BLaER1 treated with 17β-estradiol and CSF1 and Interleukin-3, amounts not matched to agents 10 nM and 100 nM (cell line): ENCODE measurements at regions not wholly inside any gene's neighbourhood (a gene's known extent, or its start where the extent isn't known, plus 50 kb on each side); places are given as distances from the start of the nearest gene placed in this dataset.
A peak's percentile ranks its signal among the peaks of the same experiment; 100 is the strongest.
"Not testable (repeated sequence)": the region's sequence is repeated elsewhere in the genome, so short reads cannot be mapped to it uniquely, and the experiment has no call there.

Experiments
- H3K27ac ChIP-seq, 11 experiments: shearing (Covaris generic); formaldehyde crosslinking; 2 replicates each; pipeline ENCODE4 v1.8.1; 2022
- H3K27me3 ChIP-seq, 11 experiments: shearing (Covaris generic); formaldehyde crosslinking; 2 replicates each; pipeline ENCODE4 v1.8.1; 2022
- H3K36me3 ChIP-seq, 11 experiments: shearing (Covaris generic); formaldehyde crosslinking; 2 replicates each; pipeline ENCODE4 v1.8.1; 2022
- H3K4me1 ChIP-seq, 10 experiments: shearing (Covaris generic); formaldehyde crosslinking; 2 replicates each; pipeline ENCODE4 v1.8.1; 2022
- H3K4me2 ChIP-seq, 11 experiments: shearing (Covaris generic); formaldehyde crosslinking; 2 replicates each; pipeline ENCODE4 v1.8.1; 2022
- H3K4me3 ChIP-seq, 10 experiments: shearing (Covaris generic); formaldehyde crosslinking; 2 replicates each; pipeline ENCODE4 v1.8.1; 2022
- H3K9ac ChIP-seq, 11 experiments: shearing (Covaris generic); formaldehyde crosslinking; 2 replicates each; pipeline ENCODE4 v1.8.1; 2022
- H3K9me3 ChIP-seq, 11 experiments: shearing (Covaris generic); formaldehyde crosslinking; replicated peaks in 1 of 11; 2 replicates each; pipeline ENCODE4 v1.8.1; 2022
- H4K20me1 ChIP-seq, 11 experiments: shearing (Covaris generic); formaldehyde crosslinking; 2 replicates each; pipeline ENCODE4 v1.8.1; 2022
- Cebpa-rat ChIP-seq, 11 experiments: shearing (Covaris generic); IDR thresholded peaks; 2 replicates each; pipeline ENCODE4 v1.8.1; 2022

- H3K4me3 ChIP-seq, H3K9me3 ChIP-seq, H3K9ac ChIP-seq, H3K27me3 ChIP-seq, H3K27ac ChIP-seq, H3K4me2 ChIP-seq: not testable (repeated sequence)
- H3K36me3 ChIP-seq: peaks cover 0 to 23% (median 8%) of the 10 kb centered on the region in 11 experiments; a peak in 10 of 22 replicates
- peaks cover 19 to 31% (median 29%) of the 10 kb centered on the region in 10 experiments for H3K4me1 ChIP-seq
- peaks cover 6 to 34% (median 26%) of the 10 kb centered on the region in 11 experiments; a peak in 16 of 22 replicates for H4K20me1 ChIP-seq
Observed at GRCh38 chr1:149841597-149842238, 57.6 kb upstream of the BOLA1 start.

GRCh38 chr1:149842458-149843064 lies 56.8 kb upstream of the BOLA1 start:
- Histone ChIP-seq H3K36me3 (peaks cover 0 to 31% (median 16%) of the 10 kb centered on the region in 11 experiments; a peak in 18 of 22 replicates), H4K20me1 (peaks cover 6 to 42% (median 27%) of the 10 kb centered on the region in 11 experiments; a peak in 16 of 22 replicates), H3K4me1 (peaks cover 27 to 39% (median 38%) of the 10 kb centered on the region in 10 experiments)
- H3K4me3 ChIP-seq, H3K9me3 ChIP-seq, H3K27me3 ChIP-seq, H3K27ac ChIP-seq, H3K9ac ChIP-seq, H3K4me2 ChIP-seq: not testable (repeated sequence)

- TF ChIP-seq Cebpa-rat (IDR thresholded peaks at IDR 0.05): no peak
- Histone ChIP-seq H3K36me3 (peaks cover 0 to 39% (median 17%) of the 10 kb centered on the region in 11 experiments; a peak in 18 of 22 replicates), H4K20me1 (peaks cover 11 to 52% (median 32%) of the 10 kb centered on the region in 11 experiments; a peak in 17 of 22 replicates), H3K27ac (peak overlapping the region; percentile 62 to 95 (median 86); a peak in 21 of 22 replicates), H3K9ac (peak overlapping the region; percentile 87 to 97 (median 91)), H3K27me3 (no peaks in the 10 kb centered on the region), H3K4me3 (peak overlapping the region; percentile 64 to 88 (median 73)), H3K9me3 (no peaks in the 10 kb centered on the region), H3K4me2 (peak overlapping the region; percentile 70 to 98 (median 89)), H3K4me1 (peaks cover 37 to 49% (median 48%) of the 10 kb centered on the region in 10 experiments)
Observed at GRCh38 chr1:149843431-149844041, 55.8 kb upstream of the BOLA1 start.

- H3K4me1 ChIP-seq: peaks cover 42 to 55% (median 53%) of the 10 kb centered on the region in 10 experiments
- peak overlapping the region; percentile 64 to 88 (median 73) for H3K4me3 ChIP-seq
- no peaks in the 10 kb centered on the region for H3K9me3 ChIP-seq
- H3K27ac ChIP-seq: peak overlapping the region; percentile 62 to 95 (median 86); a peak in 21 of 22 replicates
- H3K27me3 ChIP-seq: no peaks in the 10 kb centered on the region
- TF ChIP-seq Cebpa-rat (IDR thresholded peaks at IDR 0.05): no peak
- peaks cover 0 to 39% (median 17%) of the 10 kb centered on the region in 11 experiments; a peak in 18 of 22 replicates for H3K36me3 ChIP-seq
- peak overlapping the region; percentile 70 to 98 (median 89) for H3K4me2 ChIP-seq
- H4K20me1 ChIP-seq: peaks cover 17 to 58% (median 37%) of the 10 kb centered on the region in 11 experiments; a peak in 17 of 22 replicates
- peak overlapping the region; percentile 87 to 97 (median 91) for H3K9ac ChIP-seq
Observed at GRCh38 chr1:149844101-149844500, 55.3 kb upstream of the BOLA1 start.

- Histone ChIP-seq H3K9me3 (no peaks in the 10 kb centered on the region), H3K4me1 (peaks cover 48 to 61% (median 59%) of the 10 kb centered on the region in 10 experiments), H3K9ac (peak overlapping the region; percentile 87 to 97 (median 91)), H4K20me1 (peaks cover 22 to 64% (median 38%) of the 10 kb centered on the region in 11 experiments; a peak in 17 of 22 replicates), H3K36me3 (peaks cover 0 to 39% (median 17%) of the 10 kb centered on the region in 11 experiments; a peak in 18 of 22 replicates), H3K4me3 (peak overlapping the region; percentile 64 to 88 (median 73); a peak in 17 of 20 replicates), H3K4me2 (peak overlapping the region; percentile 70 to 98 (median 89)), H3K27ac (peak overlapping the region in 10 of 11 experiments; percentile 69 to 95 (median 86); a peak in 19 of 22 replicates), H3K27me3 (no peaks in the 10 kb centered on the region)
- no peak for TF ChIP-seq Cebpa-rat (IDR thresholded peaks at IDR 0.05)
Observed at GRCh38 chr1:149844650-149845255, 54.6 kb upstream of the BOLA1 start.

GRCh38 chr1:149845416-149845815 lies 54.0 kb upstream of the BOLA1 start:
- H3K27ac ChIP-seq: peak overlapping the region in 9 of 11 experiments; percentile 74 to 95 (median 87); a peak in 17 of 22 replicates
- TF ChIP-seq Cebpa-rat (IDR thresholded peaks at IDR 0.05): no peak
- H3K36me3 ChIP-seq: peaks cover 0 to 39% (median 17%) of the 10 kb centered on the region in 11 experiments; a peak in 18 of 22 replicates
- no peaks in the 10 kb centered on the region for H3K9me3 ChIP-seq
- H3K9ac ChIP-seq: peak overlapping the region; percentile 87 to 97 (median 91); a peak in 21 of 22 replicates
- peaks cover 48 to 62% (median 59%) of the 10 kb centered on the region in 10 experiments for H3K4me1 ChIP-seq
- no peaks in the 10 kb centered on the region for H3K27me3 ChIP-seq
- H4K20me1 ChIP-seq: peaks cover 22 to 66% (median 38%) of the 10 kb centered on the region in 11 experiments; a peak in 17 of 22 replicates
- H3K4me3 ChIP-seq: peak overlapping the region; percentile 64 to 88 (median 73); a peak in 17 of 20 replicates
- H3K4me2 ChIP-seq: peak overlapping the region; percentile 70 to 98 (median 89)

- H3K27ac ChIP-seq: peak overlapping the region in 9 of 11 experiments; percentile 74 to 95 (median 87); a peak in 15 of 22 replicates
- H3K4me3 ChIP-seq: peak overlapping the region in 6 of 10 experiments; percentile 68 to 81 (median 73); a peak in 7 of 20 replicates
- H4K20me1 ChIP-seq: peaks cover 22 to 66% (median 38%) of the 10 kb centered on the region in 11 experiments; a peak in 17 of 22 replicates
- peak overlapping the region; percentile 70 to 98 (median 89); a peak in 20 of 22 replicates for H3K4me2 ChIP-seq
- no peak for TF ChIP-seq Cebpa-rat (IDR thresholded peaks at IDR 0.05)
- peaks cover 0 to 39% (median 17%) of the 10 kb centered on the region in 11 experiments; a peak in 18 of 22 replicates for H3K36me3 ChIP-seq
- peaks cover 48 to 62% (median 59%) of the 10 kb centered on the region in 10 experiments for H3K4me1 ChIP-seq
- H3K27me3 ChIP-seq: no peaks in the 10 kb centered on the region
- peak overlapping the region; percentile 87 to 97 (median 91); a peak in 16 of 22 replicates for H3K9ac ChIP-seq
- H3K9me3 ChIP-seq: no peaks in the 10 kb centered on the region
Observed at GRCh38 chr1:149846042-149846441, 53.3 kb upstream of the BOLA1 start.
